Stomach (tissue), 8 donors: ENCODE measurements at regions not wholly inside any gene's neighbourhood (a gene's known extent, or its start where the extent isn't known, plus 50 kb on each side); places are given as distances from the start of the nearest gene placed in this dataset.
"Not testable (repeated sequence)": the region's sequence is repeated elsewhere in the genome, so short reads cannot be mapped to it uniquely, and the experiment has no call there.

ENCODE experiments used
- DNase-seq, 2 donors: peaks; one replicate each; pipeline versions ENCODE4 v3.0.0 to v3.0.0-alpha.2; 2013 to 2019
- H3K27ac ChIP-seq, 5 donors: fragments of 200-600 bp in 4 of 5; sonication (generic) in 4 of 5; one replicate each; pipeline ENCODE4 v1.5.1; 2013 to 2019; ENCODE audit warnings: mild to moderate bottlenecking in 1 of 5, moderate library complexity in 1 of 5
- H3K27me3 ChIP-seq, 3 donors: fragments of 200-600 bp; sonication (generic); one replicate each; pipeline ENCODE4 v1.5.1; 2017 to 2019; ENCODE audit warnings: mixed run types in 1 of 3
- H3K36me3 ChIP-seq, 4 donors: fragments of 200-600 bp; sonication (generic); 1 replicate in 3 of 4; 2 replicates in 1 of 4; pipeline ENCODE4 v1.5.1; 2016 to 2019
- H3K4me1 ChIP-seq, 4 donors: fragments of 200-600 bp; sonication (generic); one replicate each; pipeline ENCODE4 v1.5.1; 2016 to 2019
- H3K4me3 ChIP-seq, 4 donors: fragments of 200-600 bp; sonication (generic) in 3 of 4; one replicate each; pipeline ENCODE4 v1.5.1; 2016 to 2019; ENCODE audit warnings: mild to moderate bottlenecking in 1 of 4
- H3K9me3 ChIP-seq, 4 donors: fragments of 200-600 bp; sonication (generic); one replicate each; pipeline ENCODE4 v1.5.1; 2016 to 2019
- EP300 ChIP-seq: sonication (generic); formaldehyde crosslinking; IDR thresholded peaks from one replicate; pipeline ENCODE4 v1.6.1; 2017; ENCODE audit warnings: antibody characterized with exemption
- POLR2A ChIP-seq, 4 donors: fragments of 450-650 bp; IDR thresholded peaks; one replicate each; pipeline ENCODE4 v1.6.1; 2016; ENCODE audit warnings: antibody characterized with exemption in 4 of 4, control low read depth in 2 of 4, mild to moderate bottlenecking in 1 of 4, moderate library complexity in 1 of 4
- POLR2AphosphoS5 ChIP-seq, 3 donors: sonication (generic); formaldehyde crosslinking; IDR thresholded peaks; one replicate each; pipeline ENCODE4 v1.6.1; 2016; ENCODE audit warnings: antibody characterized with exemption in 3 of 3
- WGBS, 5 donors: extraction: QIAGEN DNeasy Blood & Tissue Kit in 3 of 5; methylation state at CpG; one replicate each; pipeline versions ENCODE4 v1.1.5 to v1.1.7; 2013 to 2018; 5-methylcytosine and 5-hydroxymethylcytosine counted together
- intact Hi-C: fragments of 100-400 bp; cut with DNase I; formaldehyde crosslinking; loops from one replicate; pipeline ENCODE4 v1.15.1; 2023; ENCODE audit warnings: low total_unique reads
- TF ChIP-seq, protein P1 (sequence below), 7 experiments: fragments of 450-650 bp in 4 of 7; fragments of 200-600 bp in 3 of 7; sonication (generic) in 3 of 7; IDR thresholded peaks; one replicate each; pipeline ENCODE4 v1.5.1; 2016 to 2019; ENCODE audit warnings: antibody characterized with exemption in 7 of 7, control low read depth in 2 of 7, mild to moderate bottlenecking in 1 of 7
- donor health status: healthy with polysubstance abuse.
- donor health status: Bipolar disorder and iron deficiency.
- donor health status: healthy.

DNA sequence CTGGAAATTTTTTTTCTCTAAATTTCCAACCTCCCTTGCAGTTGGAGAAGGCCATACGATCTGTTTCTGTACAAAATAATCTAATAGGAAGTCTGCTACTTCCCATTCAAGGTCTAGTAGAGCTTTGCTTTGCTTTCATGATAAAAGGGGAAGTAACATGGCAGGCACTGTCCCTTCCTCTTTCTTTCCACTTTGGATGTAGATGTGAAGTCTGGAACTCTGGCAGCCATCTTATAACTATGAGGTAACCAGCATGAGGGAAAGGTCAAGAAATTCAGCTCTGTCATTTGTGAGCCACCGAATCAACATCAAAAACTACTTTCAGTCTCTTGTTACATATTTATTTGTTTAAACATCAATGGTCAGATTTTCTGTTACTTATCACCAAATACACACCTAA, 156.3 kb downstream of the MTHFS start:
- intact Hi-C loops, result no loop called here
- Histone ChIP-seq H3K27ac (no peak overlapping the region), H3K4me3 (no peak overlapping the region), H3K27me3 (no peaks in the 10 kb centered on the region), H3K9me3 (peaks cover 0 to 18% (median 13%) of the 10 kb centered on the region in 4 donors), H3K36me3 (no peaks in the 10 kb centered on the region), H3K4me1 (no peaks in the 10 kb centered on the region)
- DNase-seq, result no peak
- WGBS, 5 donors, result 48 to 85% (median 75%) methylated on average over 2 of the region's 2 CpGs
- no peak for TF ChIP-seq EP300
- TF ChIP-seq, protein P1, sequence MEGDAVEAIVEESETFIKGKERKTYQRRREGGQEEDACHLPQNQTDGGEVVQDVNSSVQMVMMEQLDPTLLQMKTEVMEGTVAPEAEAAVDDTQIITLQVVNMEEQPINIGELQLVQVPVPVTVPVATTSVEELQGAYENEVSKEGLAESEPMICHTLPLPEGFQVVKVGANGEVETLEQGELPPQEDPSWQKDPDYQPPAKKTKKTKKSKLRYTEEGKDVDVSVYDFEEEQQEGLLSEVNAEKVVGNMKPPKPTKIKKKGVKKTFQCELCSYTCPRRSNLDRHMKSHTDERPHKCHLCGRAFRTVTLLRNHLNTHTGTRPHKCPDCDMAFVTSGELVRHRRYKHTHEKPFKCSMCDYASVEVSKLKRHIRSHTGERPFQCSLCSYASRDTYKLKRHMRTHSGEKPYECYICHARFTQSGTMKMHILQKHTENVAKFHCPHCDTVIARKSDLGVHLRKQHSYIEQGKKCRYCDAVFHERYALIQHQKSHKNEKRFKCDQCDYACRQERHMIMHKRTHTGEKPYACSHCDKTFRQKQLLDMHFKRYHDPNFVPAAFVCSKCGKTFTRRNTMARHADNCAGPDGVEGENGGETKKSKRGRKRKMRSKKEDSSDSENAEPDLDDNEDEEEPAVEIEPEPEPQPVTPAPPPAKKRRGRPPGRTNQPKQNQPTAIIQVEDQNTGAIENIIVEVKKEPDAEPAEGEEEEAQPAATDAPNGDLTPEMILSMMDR (IDR thresholded peaks at IDR 0.05), result no peak
- TF ChIP-seq POLR2AphosphoS5 (IDR thresholded peaks at IDR 0.05), result no peak

DNA sequence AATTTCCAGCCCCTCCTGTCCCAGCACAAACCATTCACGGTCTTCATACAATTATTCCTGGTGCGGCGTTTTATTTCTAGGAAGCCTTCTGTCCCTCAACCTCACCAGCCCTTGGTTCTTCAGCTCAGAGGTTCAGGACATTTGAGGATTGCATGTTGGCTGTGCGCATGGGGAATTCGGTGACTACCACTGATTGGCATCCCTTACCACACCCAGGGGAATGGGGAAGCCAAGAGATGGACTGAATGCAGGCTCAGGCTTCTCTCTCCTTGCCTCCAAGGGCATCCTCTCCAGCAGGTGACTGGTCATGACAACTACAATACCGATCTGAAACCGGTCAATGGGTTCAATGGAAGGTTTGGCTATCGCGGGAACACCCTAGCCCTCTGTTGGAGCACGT, 153.8 kb downstream of the MTHFS start:
- no peak for DNase-seq
- TF ChIP-seq EP300 (no peak), POLR2AphosphoS5 (IDR thresholded peaks at IDR 0.05) (no peak), POLR2A (IDR thresholded peaks at IDR 0.05) (no peak)
- intact Hi-C loops, result no loop called here
- Histone ChIP-seq H3K27ac (no peak overlapping the region), H3K9me3 (peaks cover 0 to 8% (median 5%) of the 10 kb centered on the region in 4 donors), H3K27me3 (no peaks in the 10 kb centered on the region), H3K4me3 (no peak overlapping the region), H3K4me1 (no peaks in the 10 kb centered on the region), H3K36me3 (no peaks in the 10 kb centered on the region)
- 90 to 93% (median 93%) methylated on average over 10 of the region's 10 CpGs for WGBS, 5 donors

DNA sequence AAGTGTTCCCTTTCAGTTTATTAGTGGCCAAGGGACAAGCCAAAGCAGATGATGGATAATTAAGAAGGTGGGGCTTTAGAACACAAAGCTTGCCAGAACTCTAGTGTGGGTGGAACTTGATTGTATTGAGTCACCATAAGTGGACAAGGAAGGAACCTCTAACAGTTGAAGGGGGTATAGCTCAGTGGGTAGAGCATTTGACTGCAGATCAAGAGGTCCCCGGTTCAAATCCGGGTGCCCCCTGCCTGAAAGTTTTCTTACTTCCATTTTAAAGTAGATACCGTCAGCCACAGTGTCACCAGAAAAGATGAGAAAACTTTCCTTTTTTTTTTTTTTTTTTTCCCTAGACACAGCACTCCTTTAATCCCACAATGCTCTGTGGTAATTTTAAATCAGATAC, 152.3 kb downstream of the MTHFS start:
- 43 to 61% (median 55%) methylated on average over 3 of the region's 3 CpGs for WGBS, 5 donors
- DNase-seq, H3K36me3 ChIP-seq, H3K27me3 ChIP-seq, intact Hi-C loops, H3K4me1 ChIP-seq, H3K27ac ChIP-seq, H3K9me3 ChIP-seq, H3K4me3 ChIP-seq: not testable (repeated sequence)

DNA sequence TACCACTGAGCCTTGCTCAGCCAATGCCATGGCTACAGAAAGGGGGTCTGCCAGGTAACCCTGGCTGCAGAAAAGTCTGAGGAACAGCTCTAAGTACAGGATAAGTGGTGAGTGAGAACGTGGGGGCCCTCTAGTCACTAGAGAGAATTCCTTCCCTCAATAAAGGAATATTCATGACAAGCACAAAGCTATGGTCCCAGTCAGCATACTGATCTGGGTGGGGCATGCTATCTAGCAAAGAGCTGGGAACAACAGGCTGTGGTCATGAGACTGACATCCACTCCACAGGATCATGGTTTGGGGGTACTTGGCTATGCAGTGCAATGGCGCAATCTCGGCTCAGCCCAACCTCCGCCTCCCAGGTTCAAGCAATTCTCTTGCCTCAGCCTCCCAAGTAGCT, 140.4 kb downstream of the MTHFS start:
- Histone ChIP-seq H3K27ac (no peak overlapping the region), H3K27me3 (peaks cover 0 to 4% (median 0%) of the 10 kb centered on the region in 3 donors), H3K36me3 (no peaks in the 10 kb centered on the region), H3K4me1 (no peaks in the 10 kb centered on the region), H3K4me3 (no peak overlapping the region), H3K9me3 (peaks cover 0 to 5% (median 0%) of the 10 kb centered on the region in 4 donors)
- 84 to 95% (median 94%) methylated on average over 4 of the region's 4 CpGs for WGBS, 5 donors
- TF ChIP-seq POLR2AphosphoS5 (IDR thresholded peaks at IDR 0.05), result no peak
- TF ChIP-seq POLR2A (IDR thresholded peaks at IDR 0.05), result no peak
- TF ChIP-seq, protein P1 (IDR thresholded peaks at IDR 0.05), result no peak
- no peak for TF ChIP-seq EP300
- intact Hi-C loops, result no loop called here
- DNase-seq, result no peak

DNA sequence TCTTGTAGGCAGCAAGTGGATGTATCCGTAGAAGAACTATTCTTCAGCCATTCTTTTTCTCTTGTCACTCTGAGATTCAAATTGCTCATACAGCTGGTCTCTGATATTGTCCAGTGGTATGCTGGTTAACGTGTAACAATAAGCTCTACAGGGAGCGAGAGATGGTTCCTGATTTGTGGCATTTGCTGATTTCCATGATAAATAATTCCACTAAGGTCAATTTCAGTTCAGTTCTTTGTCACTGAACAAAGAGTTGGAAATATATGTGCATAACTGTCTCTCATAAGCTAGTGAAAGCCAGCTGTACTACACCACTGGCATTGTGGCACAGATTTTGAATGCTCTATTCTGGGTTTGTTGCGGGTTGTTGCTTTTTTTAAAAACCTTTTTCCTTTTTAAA, 131.7 kb downstream of the MTHFS start:
- Histone ChIP-seq H3K9me3 (peaks cover 0 to 12% (median 2%) of the 10 kb centered on the region in 4 donors), H3K27me3 (no peaks in the 10 kb centered on the region), H3K36me3 (no peaks in the 10 kb centered on the region), H3K4me3 (no peak overlapping the region), H3K27ac (no peak overlapping the region), H3K4me1 (no peaks in the 10 kb centered on the region)
- WGBS, 5 donors, result 76 to 80% (median 80%) methylated on average over 4 of the region's 4 CpGs
- intact Hi-C loops, result no loop called here
- TF ChIP-seq EP300 (no peak), POLR2AphosphoS5 (IDR thresholded peaks at IDR 0.05) (no peak), POLR2A (IDR thresholded peaks at IDR 0.05) (no peak)
- TF ChIP-seq, protein P1 (IDR thresholded peaks at IDR 0.05), result no peak
- no peak for DNase-seq
